Tibial nerve (tissue), 4 donors: ENCODE measurements at regions not wholly inside any gene's neighbourhood (a gene's known extent, or its start where the extent isn't known, plus 50 kb on each side); places are given as distances from the start of the nearest gene placed in this dataset.
"Not testable (repeated sequence)": the region's sequence is repeated elsewhere in the genome, so short reads cannot be mapped to it uniquely, and the experiment has no call there.

Experiments
- CTCF ChIP-seq, 5 experiments: fragments of 200-600 bp in 3 of 5; fragments of 450-650 bp in 2 of 5; sonication (generic) in 3 of 5; IDR thresholded peaks; one replicate each; pipeline ENCODE4 v1.5.1; 2016 to 2019; ENCODE audit warnings: antibody characterized with exemption in 5 of 5, mild to moderate bottlenecking in 3 of 5, moderate library complexity in 2 of 5
- EP300 ChIP-seq, 2 donors: sonication (generic); formaldehyde crosslinking; IDR thresholded peaks; one replicate each; pipeline ENCODE4 v1.6.1; 2017; ENCODE audit warnings: antibody characterized with exemption in 2 of 2, mild to moderate bottlenecking in 1 of 2
- POLR2A ChIP-seq, 2 donors: fragments of 450-650 bp; IDR thresholded peaks; one replicate each; pipeline ENCODE4 v1.6.1; 2017; ENCODE audit warnings: antibody characterized with exemption in 2 of 2, mild to moderate bottlenecking in 2 of 2, moderate library complexity in 2 of 2

- TF ChIP-seq CTCF, POLR2A, EP300 (IDR thresholded peaks at IDR 0.05): not testable (repeated sequence)
Observed at GRCh38 chr1:120668187-120668586, 55.6 kb upstream of the NBPF26 start.
